HEK293 (cell line): ENCODE measurements at regions not wholly inside any gene's neighbourhood (a gene's known extent, or its start where the extent isn't known, plus 50 kb on each side); places are given as distances from the start of the nearest gene placed in this dataset.

Experiments
- CTCF ChIA-PET: fragments of 350-600 bp; formaldehyde crosslinking; extraction: SDS; loops from one replicate; lab custom pipeline; 2021; ENCODE audit warnings: antibody characterized with exemption; lab: Yijun Ruan, JAX
- POLR2A ChIA-PET: fragments of 300-600 bp; formaldehyde crosslinking; extraction: SDS; loops from one replicate; lab custom pipeline; 2020; ENCODE audit warnings: antibody characterized with exemption, inconsistent platforms; lab: Yijun Ruan, JAX
- H3K27ac ChIP-seq: fragments of 200-500 bp; sonication (Bioruptor generic); 2 replicates; pipeline ENCODE4 v1.5.1; 2014; ENCODE audit warnings: low read depth, low read length, control low read depth, inconsistent platforms; ENCODE audit errors: extremely low read depth
- H3K36me3 ChIP-seq, 2 experiments: fragments of 200-500 bp in 1 of 2; sonication (Bioruptor generic) in 1 of 2; 1 replicate in 1 of 2; 2 replicates in 1 of 2; pipeline ENCODE4 v1.5.1; 2014 to 2017; ENCODE audit warnings: inconsistent platforms in 2 of 2, low read length in 2 of 2; ENCODE audit not compliant: control insufficient read depth in 2 of 2, insufficient read depth in 1 of 2
- H3K4me1 ChIP-seq: fragments of 200-500 bp; sonication (Bioruptor generic); 2 replicates; pipeline ENCODE4 v1.5.1; 2014; ENCODE audit warnings: mild to moderate bottlenecking, low read length, inconsistent platforms; ENCODE audit not compliant: control insufficient read depth, insufficient read depth
- H3K4me3 ChIP-seq: 2 replicates; pipeline ENCODE4 v1.5.1; 2011; ENCODE audit warnings: low read depth, mild to moderate bottlenecking, control low read depth, low read length, moderate library complexity
- H3K9me3 ChIP-seq: fragments of 200-500 bp; sonication (Bioruptor generic); 2 replicates; pipeline ENCODE4 v1.5.1; 2014; ENCODE audit warnings: low read depth, low read length, inconsistent platforms; ENCODE audit not compliant: control insufficient read depth, insufficient read depth
- ELK4 ChIP-seq: IDR thresholded peaks from 2 replicates; pipeline ENCODE4 v1.6.1; 2011; ENCODE audit warnings: mild to moderate bottlenecking, low read depth, low read length, borderline replicate concordance
- HOXC10 ChIP-seq: sonication (generic); formaldehyde crosslinking; IDR thresholded peaks from 2 replicates; pipeline ENCODE4 v1.8.1; 2023; ENCODE audit warnings: mild to moderate bottlenecking, missing genetic modification reagents
- IKZF3 ChIP-seq: fragments of 450-650 bp; IDR thresholded peaks from 2 replicates; pipeline ENCODE4 v1.5.0; 2018; ENCODE audit warnings: missing biosample characterization, mild to moderate bottlenecking, missing genetic modification characterization, moderate library complexity
- KLF16 ChIP-seq: fragments of 450-650 bp; formaldehyde crosslinking; IDR thresholded peaks from 2 replicates; pipeline ENCODE4 v1.5.1; 2017; ENCODE audit warnings: missing biosample characterization, missing genetic modification characterization
- SCRT1 ChIP-seq: fragments of 450-650 bp; formaldehyde crosslinking; IDR thresholded peaks from 2 replicates; pipeline ENCODE4 v1.5.1; 2016; ENCODE audit warnings: missing biosample characterization, missing genetic modification characterization, borderline replicate concordance
- SCRT2 ChIP-seq: fragments of 450-650 bp; formaldehyde crosslinking; IDR thresholded peaks from 2 replicates; pipeline ENCODE4 v1.5.1; 2016; ENCODE audit warnings: missing biosample characterization, missing genetic modification characterization
- ZBTB20 ChIP-seq: fragments of 450-650 bp; formaldehyde crosslinking; IDR thresholded peaks from 2 replicates; pipeline ENCODE4 v1.5.1; 2016; ENCODE audit warnings: missing biosample characterization, missing genetic modification characterization
- ZBTB8A ChIP-seq: fragments of 450-650 bp; formaldehyde crosslinking; IDR thresholded peaks from 2 replicates; pipeline ENCODE4 v1.5.1; 2016; ENCODE audit warnings: missing biosample characterization, missing genetic modification characterization
- ZNF169 ChIP-seq: fragments of 450-650 bp; formaldehyde crosslinking; IDR thresholded peaks from 2 replicates; pipeline ENCODE4 v1.5.1; 2016; ENCODE audit warnings: missing biosample characterization, missing genetic modification characterization
- ZNF2 ChIP-seq: fragments of 450-650 bp; formaldehyde crosslinking; IDR thresholded peaks from 2 replicates; pipeline ENCODE4 v1.5.1; 2016; ENCODE audit warnings: missing biosample characterization, missing genetic modification characterization
- ZNF239 ChIP-seq: fragments of 450-650 bp; formaldehyde crosslinking; IDR thresholded peaks from 2 replicates; pipeline ENCODE4 v1.5.1; 2016; ENCODE audit warnings: missing biosample characterization, missing genetic modification characterization
- ZNF248 ChIP-seq: fragments of 450-650 bp; formaldehyde crosslinking; IDR thresholded peaks from 2 replicates; pipeline ENCODE4 v1.5.1; 2017; ENCODE audit warnings: missing biosample characterization, missing genetic modification characterization
- ZNF311 ChIP-seq: fragments of 450-650 bp; formaldehyde crosslinking; IDR thresholded peaks from 2 replicates; pipeline ENCODE4 v1.5.1; 2017; ENCODE audit warnings: missing biosample characterization, missing genetic modification characterization, borderline replicate concordance
- ZNF366 ChIP-seq: fragments of 450-650 bp; formaldehyde crosslinking; conservative IDR thresholded peaks from 2 replicates; pipeline ENCODE4 v1.5.1; 2016; ENCODE audit warnings: missing biosample characterization, missing genetic modification characterization
- ZNF514 ChIP-seq: fragments of 450-650 bp; formaldehyde crosslinking; IDR thresholded peaks from 2 replicates; pipeline ENCODE4 v1.5.1; 2016; ENCODE audit warnings: missing biosample characterization, missing genetic modification characterization
- ZNF549 ChIP-seq: fragments of 450-650 bp; IDR thresholded peaks from 2 replicates; pipeline ENCODE4 v1.5.1; 2018; ENCODE audit warnings: missing biosample characterization, missing genetic modification characterization, mild to moderate bottlenecking, inconsistent platforms, moderate library complexity
- ZNF555 ChIP-seq: fragments of 450-650 bp; formaldehyde crosslinking; conservative IDR thresholded peaks from 2 replicates; pipeline ENCODE4 v1.5.1; 2017; ENCODE audit warnings: missing biosample characterization, mild to moderate bottlenecking, missing genetic modification characterization, inconsistent platforms
- ZNF585B ChIP-seq: fragments of 450-650 bp; formaldehyde crosslinking; IDR thresholded peaks from 2 replicates; pipeline ENCODE4 v1.5.1; 2016; ENCODE audit warnings: missing biosample characterization, missing genetic modification characterization
- ZNF747 ChIP-seq: fragments of 450-650 bp; formaldehyde crosslinking; IDR thresholded peaks from 2 replicates; pipeline ENCODE4 v1.5.1; 2016; ENCODE audit warnings: missing biosample characterization, missing genetic modification characterization
- TF ChIP-seq, protein P1 (sequence below): fragments of 450-650 bp; formaldehyde crosslinking; IDR thresholded peaks from 2 replicates; pipeline ENCODE4 v1.5.1; 2016; ENCODE audit warnings: missing biosample characterization, missing genetic modification characterization
- TF ChIP-seq, protein P2 (sequence below): fragments of 450-650 bp; IDR thresholded peaks from 2 replicates; pipeline ENCODE4 v1.5.1; 2018; ENCODE audit warnings: missing biosample characterization, mild to moderate bottlenecking, missing genetic modification characterization

DNA sequence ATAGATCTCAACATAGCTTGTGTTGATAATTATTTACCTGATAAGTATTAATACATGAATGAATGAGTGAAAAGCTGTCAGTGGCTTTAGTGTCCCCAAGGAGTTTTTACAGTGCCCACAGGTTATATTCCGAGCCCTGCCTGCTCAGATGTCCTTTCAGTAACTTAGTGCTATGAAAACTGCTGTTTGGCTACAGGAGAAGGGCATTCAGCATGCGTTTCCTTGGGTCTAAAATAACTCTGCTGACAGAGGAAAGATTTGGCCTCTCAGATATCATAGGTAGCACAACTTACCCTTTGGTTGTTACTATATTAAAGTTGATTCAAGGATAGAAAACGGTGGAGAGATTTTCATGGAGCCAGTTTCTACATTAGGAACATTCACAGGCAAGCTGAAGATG is 241.0 kb downstream of the ETAA1 start (continued):
- TF ChIP-seq ZNF169 (no peak), ZBTB20 (tag by site-specific recombination) (no peak), ZNF2 (tag by site-specific recombination) (no peak), ZNF555 (tag by site-specific recombination) (no peak), ZNF549 (no peak), ZNF311 (tag by site-specific recombination) (no peak)

- ChIA-PET POLR2A (no interaction called here), CTCF (interaction anchor here (0.6 to 1.6 kb wide), 4 partner anchors 10 to 667 kb away, joined by 3 to 4 read pairs (median 3); no protein-coding TSS in a partner anchor)
- H3K27ac ChIP-seq: no peak overlapping the region
- peaks cover 14% of the 10 kb centered on the region; the same call in 1 of the 2 replicates for H3K4me1 ChIP-seq
- H3K4me3 ChIP-seq: no peak overlapping the region
- no peaks in the 10 kb centered on the region for H3K9me3 ChIP-seq
- TF ChIP-seq ZNF747: no peak
- peak; percentile 99 for TF ChIP-seq SCRT2 (tag by site-specific recombination)
- 0 out of 2 replicates have a peak, but pooled peaks have one; percentile 37 for TF ChIP-seq KLF16
- peak; percentile 44; the same call in 1 of the 2 replicates for TF ChIP-seq ZNF366 (tag by site-specific recombination)
- TF ChIP-seq SCRT1 (tag by site-specific recombination): peak; percentile 93
- TF ChIP-seq, protein P1, sequence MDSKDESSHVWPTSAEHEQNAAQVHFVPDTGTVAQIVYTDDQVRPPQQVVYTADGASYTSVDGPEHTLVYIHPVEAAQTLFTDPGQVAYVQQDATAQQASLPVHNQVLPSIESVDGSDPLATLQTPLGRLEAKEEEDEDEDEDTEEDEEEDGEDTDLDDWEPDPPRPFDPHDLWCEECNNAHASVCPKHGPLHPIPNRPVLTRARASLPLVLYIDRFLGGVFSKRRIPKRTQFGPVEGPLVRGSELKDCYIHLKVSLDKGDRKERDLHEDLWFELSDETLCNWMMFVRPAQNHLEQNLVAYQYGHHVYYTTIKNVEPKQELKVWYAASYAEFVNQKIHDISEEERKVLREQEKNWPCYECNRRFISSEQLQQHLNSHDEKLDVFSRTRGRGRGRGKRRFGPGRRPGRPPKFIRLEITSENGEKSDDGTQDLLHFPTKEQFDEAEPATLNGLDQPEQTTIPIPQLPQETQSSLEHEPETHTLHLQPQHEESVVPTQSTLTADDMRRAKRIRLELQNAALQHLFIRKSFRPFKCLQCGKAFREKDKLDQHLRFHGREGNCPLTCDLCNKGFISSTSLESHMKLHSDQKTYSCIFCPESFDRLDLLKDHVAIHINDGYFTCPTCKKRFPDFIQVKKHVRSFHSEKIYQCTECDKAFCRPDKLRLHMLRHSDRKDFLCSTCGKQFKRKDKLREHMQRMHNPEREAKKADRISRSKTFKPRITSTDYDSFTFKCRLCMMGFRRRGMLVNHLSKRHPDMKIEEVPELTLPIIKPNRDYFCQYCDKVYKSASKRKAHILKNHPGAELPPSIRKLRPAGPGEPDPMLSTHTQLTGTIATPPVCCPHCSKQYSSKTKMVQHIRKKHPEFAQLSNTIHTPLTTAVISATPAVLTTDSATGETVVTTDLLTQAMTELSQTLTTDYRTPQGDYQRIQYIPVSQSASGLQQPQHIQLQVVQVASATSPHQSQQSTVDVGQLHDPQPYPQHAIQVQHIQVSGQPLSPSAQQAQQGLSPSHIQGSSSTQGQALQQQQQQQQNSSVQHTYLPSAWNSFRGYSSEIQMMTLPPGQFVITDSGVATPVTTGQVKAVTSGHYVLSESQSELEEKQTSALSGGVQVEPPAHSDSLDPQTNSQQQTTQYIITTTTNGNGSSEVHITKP: peak; percentile 80
- no peak for TF ChIP-seq ZNF239 (tag by site-specific recombination)
- TF ChIP-seq, protein P2, sequence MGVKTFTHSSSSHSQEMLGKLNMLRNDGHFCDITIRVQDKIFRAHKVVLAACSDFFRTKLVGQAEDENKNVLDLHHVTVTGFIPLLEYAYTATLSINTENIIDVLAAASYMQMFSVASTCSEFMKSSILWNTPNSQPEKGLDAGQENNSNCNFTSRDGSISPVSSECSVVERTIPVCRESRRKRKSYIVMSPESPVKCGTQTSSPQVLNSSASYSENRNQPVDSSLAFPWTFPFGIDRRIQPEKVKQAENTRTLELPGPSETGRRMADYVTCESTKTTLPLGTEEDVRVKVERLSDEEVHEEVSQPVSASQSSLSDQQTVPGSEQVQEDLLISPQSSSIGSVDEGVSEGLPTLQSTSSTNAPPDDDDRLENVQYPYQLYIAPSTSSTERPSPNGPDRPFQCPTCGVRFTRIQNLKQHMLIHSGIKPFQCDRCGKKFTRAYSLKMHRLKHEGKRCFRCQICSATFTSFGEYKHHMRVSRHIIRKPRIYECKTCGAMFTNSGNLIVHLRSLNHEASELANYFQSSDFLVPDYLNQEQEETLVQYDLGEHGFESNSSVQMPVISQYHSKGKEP (tag by site-specific recombination): no peak
- no peak for TF ChIP-seq ZNF585B (tag by site-specific recombination)
- TF ChIP-seq ZNF248 (tag by site-specific recombination): no peak
- 0 out of 2 replicates have a peak, but pooled peaks have one; percentile 18 for TF ChIP-seq IKZF3 (tag by site-specific recombination)
- TF ChIP-seq ZNF514 (tag by site-specific recombination): no peak
- TF ChIP-seq ZBTB8A (tag by site-specific recombination): no peak
- no peak for TF ChIP-seq ELK4
- TF ChIP-seq HOXC10 (CRISPR knock-in tag): no peak
- H3K36me3 ChIP-seq: no peaks in the 10 kb centered on the region
Measured at GRCh38 chr2:67641312-67642045, 244.3 kb downstream of the ETAA1 start.
